OCI-M1 (cell line): ENCODE measurements at regions not wholly inside any gene's neighbourhood (a gene's known extent, or its start where the extent isn't known, plus 50 kb on each side); places are given as distances from the start of the nearest gene placed in this dataset.

Experiments
- DNase-seq: peaks from one replicate; lab custom pipeline; 2025; lab: John Stamatoyannopoulos, UW

DNA sequence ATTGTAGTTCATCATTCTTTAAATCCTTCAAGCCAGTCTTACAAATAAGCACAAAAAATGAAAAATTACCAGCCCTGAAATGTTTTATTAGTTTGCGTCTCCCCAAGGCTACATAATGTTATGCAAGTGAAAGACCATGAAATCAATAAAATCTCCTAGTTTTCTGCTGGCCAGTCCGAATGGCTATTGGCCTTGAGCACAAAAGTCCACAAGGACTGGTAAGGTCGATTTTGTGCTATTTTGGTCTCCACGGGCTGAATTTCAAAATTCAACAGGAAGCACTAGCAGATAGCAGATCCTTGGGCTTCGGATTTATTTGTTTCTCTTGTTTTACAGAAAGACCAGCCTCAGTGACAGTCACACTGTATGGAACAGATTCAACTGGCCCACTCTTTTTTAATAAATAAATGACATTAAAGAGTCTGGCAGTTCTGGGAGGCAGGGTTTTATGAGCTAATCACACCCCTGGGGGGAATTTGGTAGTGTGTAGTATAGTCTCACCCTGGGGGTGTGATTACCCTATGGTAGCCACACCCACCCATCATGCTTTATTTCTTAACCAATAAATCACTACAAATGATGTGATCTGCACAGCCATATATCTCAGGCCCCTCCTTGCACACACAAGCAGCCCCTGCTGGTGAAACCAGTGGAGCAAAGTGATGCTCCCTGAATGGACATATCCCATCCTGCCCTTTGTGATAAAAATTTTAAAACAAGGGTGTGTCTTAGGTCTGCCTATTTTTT, 51.1 kb upstream of the TMEM33 start:
- DNase-seq: no peak

DNA sequence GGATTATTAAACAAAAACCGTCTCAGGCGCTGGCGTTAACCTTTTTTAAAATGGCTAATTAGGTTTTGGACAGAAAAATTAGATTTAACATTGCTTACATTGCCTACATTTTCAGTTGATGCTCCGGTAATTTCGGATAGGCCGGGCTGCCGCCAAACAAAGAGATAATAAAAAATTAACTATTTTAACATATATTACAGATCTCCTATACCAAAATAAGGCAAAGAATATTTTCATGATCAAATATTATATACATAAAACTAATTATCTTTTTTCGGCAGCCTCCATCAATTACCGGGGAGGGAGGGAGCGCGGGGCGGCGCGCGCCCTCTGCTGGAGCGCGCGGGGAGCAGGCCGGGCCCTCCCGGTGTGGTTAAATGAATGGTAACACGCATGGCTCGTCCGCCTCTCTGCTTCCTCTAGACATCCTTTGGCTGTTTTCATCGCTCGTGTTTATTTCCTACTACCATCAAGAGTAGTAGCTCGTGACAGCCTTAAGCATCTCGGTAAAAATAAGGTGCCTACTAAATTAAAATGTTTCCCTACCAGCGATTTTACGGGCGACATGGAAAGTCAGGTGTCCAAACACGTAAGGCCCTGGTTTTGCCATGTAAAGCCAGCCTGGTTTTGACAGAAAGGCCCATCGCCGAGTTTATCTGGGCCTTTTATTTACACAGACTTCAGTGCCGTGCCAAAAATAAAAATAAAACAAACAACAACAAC, 52.4 kb upstream of the TMEM33 start:
- DNase-seq: peak; percentile 54

DNA sequence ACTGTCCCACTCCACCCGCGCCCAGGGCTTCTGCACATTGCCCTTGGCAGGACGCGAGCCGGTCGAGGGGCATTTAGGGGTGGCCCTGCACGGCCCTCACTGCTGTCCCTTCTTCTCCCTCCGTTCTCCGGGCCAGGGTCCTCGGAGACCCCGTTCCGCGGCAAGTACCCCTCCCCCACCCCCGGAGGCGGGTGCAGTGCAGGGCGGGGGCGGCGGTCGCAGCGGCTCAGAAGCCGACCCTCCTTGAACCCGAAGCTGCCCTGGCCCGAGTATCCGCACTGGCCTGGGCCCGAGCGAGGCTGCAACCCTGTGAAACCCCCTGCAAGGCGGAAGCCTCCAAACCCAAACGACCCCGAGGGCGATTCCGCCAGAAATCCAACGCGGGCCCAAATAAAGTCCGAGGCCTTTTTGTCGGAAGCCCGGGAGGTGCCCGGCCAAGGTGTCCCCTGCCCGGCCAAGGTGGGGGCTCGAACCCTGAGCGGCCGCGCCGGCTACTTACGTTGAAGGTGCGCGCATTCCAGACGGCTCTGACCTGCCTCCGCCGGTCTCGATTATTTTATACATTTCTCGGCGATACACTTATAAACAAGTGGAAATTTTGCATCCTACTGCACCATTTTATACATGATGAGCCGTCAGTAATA, 53.1 kb upstream of the TMEM33 start:
- DNase-seq: no peak

DNA sequence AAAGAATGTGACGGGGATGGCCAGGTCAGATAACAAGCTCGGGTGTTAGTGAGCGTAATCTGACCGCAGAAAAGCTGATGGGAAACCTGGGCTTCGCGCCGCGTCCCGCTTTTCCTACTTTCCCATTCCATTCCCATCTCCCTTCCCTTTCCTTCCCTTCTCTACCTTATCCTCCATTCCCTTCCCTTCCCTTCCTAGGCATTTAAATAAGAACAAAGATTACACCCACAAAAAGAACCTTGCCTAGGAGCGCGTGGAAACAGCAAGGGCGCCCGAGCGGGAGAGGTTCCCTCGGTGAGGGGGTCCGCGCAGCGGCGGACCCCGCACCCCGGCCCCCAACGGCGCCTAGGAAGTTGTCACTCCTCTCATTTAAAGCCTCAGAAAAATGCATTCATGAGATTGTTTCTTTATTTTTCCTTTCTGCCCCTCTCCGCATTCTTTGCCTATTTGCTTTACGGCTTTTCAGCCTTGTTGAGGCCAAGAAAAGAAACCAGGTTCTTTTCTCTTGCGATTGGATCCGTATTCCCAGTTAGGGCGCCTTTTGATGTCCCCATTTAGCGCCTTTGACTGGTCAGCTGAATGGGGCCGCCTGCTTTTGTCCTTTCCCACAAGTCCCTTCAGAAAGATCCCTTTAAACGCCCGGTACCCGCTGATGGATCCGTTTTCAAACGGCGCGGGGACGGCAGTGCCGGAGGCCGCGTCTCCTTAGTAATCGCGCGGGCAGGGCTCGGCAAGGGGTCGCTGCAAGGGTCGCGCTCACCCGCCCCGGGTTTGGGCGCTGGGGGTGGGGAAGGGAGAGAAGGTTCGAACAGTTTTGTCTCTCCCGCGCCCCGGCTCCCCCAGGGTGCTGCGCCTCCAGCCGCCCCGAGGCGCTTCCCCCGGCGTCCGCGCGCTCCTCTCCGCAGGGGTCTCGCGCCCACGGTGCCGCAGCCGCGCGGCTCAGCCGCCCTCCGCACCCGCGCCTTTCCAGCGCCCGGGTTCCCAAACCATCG, 54.1 kb upstream of the TMEM33 start:
- no peak for DNase-seq

DNA sequence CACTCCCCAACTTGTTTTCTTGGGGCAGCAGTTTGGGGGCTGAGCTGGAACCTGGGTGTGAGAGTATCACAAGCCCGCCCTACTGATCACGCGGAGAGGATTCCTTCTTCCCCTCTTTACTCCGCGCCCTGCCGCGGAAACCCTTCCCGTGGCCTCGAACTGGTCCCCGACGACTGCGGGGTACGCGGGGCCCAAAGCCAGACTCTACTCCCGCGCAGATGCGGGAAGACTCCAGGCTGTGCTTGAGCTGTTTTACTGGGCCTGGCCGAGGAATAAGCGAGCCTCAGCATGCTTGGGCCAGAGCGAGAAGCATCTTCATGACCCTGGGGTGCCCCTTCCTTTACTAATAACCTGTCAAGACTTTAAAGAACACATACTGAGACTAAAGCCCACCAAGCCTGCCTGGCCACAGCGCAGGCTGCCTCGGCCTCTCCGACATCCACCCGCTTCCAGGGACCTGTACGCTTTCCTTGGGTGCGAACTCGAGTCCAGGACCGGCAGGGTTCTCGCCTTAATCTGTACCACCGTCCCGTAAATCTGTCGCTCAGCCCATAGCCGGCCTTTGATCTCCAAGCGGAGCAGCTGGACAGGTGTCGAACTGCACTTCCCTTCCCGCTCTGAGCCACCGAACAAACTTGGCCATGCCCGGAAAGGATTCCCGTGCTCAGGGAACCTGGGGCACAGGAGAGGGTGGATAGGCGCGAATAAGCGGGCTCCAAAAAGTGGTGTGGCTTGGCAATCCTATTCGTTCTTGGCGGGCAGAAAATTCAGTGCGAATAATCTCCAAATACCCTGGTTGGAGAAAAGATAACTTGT, 55.0 kb upstream of the TMEM33 start:
- DNase-seq: no peak

GRCh38 chr4:41879552-41879951, 55.7 kb upstream of the TMEM33 start:
- no peak for DNase-seq

GRCh38 chr4:41878991-41879491, 56.2 kb upstream of the TMEM33 start:
- DNase-seq: no peak

- DNase-seq: no peak
Measured at GRCh38 chr4:41878170-41878969, 56.9 kb upstream of the TMEM33 start.

GRCh38 chr4:41877020-41877796, 58.0 kb upstream of the TMEM33 start:
- no peak for DNase-seq

- DNase-seq: no peak
Measured at GRCh38 chr4:41874873-41875272, 60.4 kb upstream of the TMEM33 start.

DNA sequence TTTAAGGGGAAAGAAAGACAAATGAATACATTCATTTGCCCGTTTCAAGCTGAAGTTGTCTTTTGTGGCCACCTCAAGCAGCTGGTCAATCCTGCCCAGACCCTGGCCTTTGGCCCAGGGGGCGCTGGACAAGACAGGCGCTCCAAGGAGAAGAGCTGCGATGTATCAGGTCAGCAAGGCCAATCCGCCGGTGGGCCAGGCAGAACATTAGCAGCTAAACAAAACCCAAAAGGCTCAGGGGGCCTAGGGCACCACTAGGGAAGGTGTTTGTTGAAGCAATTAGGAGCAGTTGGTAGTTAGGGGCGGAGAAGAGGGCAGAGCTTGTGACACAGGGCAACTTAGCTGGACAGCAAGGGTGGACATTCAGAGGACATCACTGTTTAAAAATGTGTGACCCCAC, 60.8 kb upstream of the TMEM33 start:
- no peak for DNase-seq

DNA sequence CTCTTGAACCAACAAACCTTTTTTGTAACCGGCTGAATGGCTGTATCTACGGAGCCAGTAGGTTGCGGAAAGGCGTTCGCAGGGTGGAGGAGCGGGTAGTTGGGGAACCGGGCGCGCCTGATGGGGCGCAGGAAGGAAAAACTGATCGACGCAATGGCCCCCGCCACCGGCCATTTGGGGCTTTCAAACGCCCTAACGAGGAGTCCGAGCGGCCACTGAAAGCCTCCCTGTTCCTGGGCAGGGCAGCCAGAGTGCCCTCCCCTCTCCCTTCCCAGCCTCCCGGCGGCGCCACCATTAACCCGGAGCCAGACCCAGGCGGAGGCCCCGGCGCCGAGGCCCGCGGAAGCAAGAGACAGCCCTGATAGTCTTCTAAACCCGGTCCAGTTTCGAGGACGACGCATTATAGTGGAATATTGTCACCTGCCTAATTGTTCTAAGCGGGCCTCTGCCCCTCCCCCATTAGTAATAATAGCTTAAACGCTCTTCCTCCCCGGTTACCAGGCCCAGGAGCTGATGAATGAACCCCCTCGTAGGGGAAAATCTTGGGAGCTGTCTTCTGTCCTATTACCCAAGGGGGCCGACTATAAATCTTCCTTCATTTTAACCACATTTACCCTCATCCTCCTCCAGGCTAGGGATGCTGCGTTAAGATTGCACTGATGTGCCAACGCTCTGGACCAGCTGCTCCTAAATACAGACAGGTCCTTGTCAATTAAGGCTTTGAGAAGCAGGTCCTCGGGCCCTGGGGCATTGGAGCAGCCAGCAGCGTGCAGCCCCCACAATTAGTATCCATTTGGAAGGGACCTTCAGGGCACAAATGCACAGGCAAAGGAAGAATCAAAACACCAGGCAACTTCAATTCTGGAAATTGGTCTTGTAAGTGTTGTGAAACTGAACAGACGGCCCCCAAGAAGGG, 61.6 kb upstream of the TMEM33 start:
- no peak for DNase-seq

DNA sequence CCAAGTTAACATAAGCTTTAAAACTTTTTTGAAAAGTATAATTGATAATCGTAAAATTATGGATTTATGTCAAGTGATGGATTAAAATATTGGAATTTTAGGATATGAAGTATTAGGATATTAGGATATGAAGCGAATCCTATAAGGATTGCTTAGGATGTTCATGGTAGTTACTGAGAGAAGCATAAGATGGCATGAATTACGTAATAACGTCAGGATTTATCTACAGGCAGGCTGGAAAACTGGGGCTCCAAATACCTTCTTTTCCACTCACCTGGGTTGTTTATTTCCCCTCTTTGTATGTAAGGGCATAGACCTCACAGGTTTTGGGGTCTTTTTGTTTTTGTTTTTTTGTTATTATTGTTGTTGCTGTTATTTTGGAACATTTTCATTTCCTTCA, 65.2 kb upstream of the TMEM33 start:
- no peak for DNase-seq

- DNase-seq: no peak
Measured at GRCh38 chr4:41866799-41867677, 68.2 kb upstream of the TMEM33 start.

- DNase-seq: no peak
Measured at GRCh38 chr4:41865981-41866798, 69.0 kb upstream of the TMEM33 start.

- DNase-seq: no peak
Measured at GRCh38 chr4:41865306-41865980, 69.8 kb upstream of the TMEM33 start.
